Activated CD4-positive, alpha-beta memory T cell treated with anti-CD3 and anti-CD28 coated beads for 36 hours (primary cell): ENCODE measurements at regions not wholly inside any gene's neighbourhood (a gene's known extent, or its start where the extent isn't known, plus 50 kb on each side); places are given as distances from the start of the nearest gene placed in this dataset.

Source experiments
- CTCF ChIA-PET: fragments of 350-600 bp; sonication (Branson Sonifier 250); formaldehyde crosslinking; loops from one replicate; lab custom pipeline; 2021; ENCODE audit warnings: antibody characterized with exemption, inconsistent platforms; lab: Charles Lee
- POLR2A ChIA-PET: fragments of 350-600 bp; sonication (Branson Sonifier 250); formaldehyde crosslinking; loops from one replicate; lab custom pipeline; 2021; ENCODE audit warnings: antibody characterized with exemption; lab: Charles Lee
- DNase-seq: peaks from one replicate; pipeline ENCODE4 v3.0.0-alpha.2; 2020
- H3K27ac Mint-ChIP-seq: one replicate; pipeline ENCODE4 v1.8.0; 2021; ENCODE audit warnings: mixed read lengths
- H3K27me3 Mint-ChIP-seq: one replicate; pipeline ENCODE4 v1.8.0; 2021; ENCODE audit warnings: mixed read lengths
- H3K36me3 Mint-ChIP-seq: one replicate; pipeline ENCODE4 v1.8.0; 2021; ENCODE audit warnings: mixed read lengths
- H3K4me1 Mint-ChIP-seq: one replicate; pipeline ENCODE4 v1.8.0; 2021; ENCODE audit warnings: low read depth, mixed read lengths
- H3K4me3 Mint-ChIP-seq: one replicate; pipeline ENCODE4 v1.8.0; 2021; ENCODE audit warnings: mild to moderate bottlenecking, mixed read lengths
- H3K9me3 Mint-ChIP-seq: one replicate; pipeline ENCODE4 v1.8.0; 2021; ENCODE audit warnings: mixed read lengths
- intact Hi-C: fragments of 100-400 bp; cut with micrococcal nuclease; formaldehyde crosslinking; loops from one replicate; pipeline ENCODE4 v1.15.1; 2023

DNA sequence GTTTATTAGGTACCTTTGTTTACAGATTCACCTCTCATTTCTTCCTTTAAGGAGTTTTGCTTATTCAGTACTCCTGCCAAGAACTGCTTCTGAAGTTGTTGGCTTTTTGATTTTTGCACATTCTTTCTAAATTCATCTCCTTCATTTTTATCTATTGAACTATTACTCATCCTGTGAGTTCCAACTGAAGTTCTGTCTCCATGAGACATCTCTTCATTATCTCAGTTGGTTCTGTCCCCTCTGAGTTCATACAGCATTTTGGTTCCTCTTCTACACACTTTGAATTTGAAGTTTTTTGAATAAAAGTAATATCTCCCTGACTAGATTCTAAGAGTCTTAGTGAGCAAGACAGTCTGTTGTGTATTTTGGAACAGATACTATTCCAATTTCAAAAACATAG is 299.7 kb downstream of the OTOL1 start:
- H3K36me3 Mint-ChIP-seq, result no peaks in the 10 kb centered on the region
- ChIA-PET POLR2A (no interaction called here), CTCF (no interaction called here)
- H3K4me3 Mint-ChIP-seq, result no peak overlapping the region
- intact Hi-C loops, result no loop called here
- H3K4me1 Mint-ChIP-seq, result no peaks in the 10 kb centered on the region
- no peaks in the 10 kb centered on the region for H3K27me3 Mint-ChIP-seq
- no peak for DNase-seq
- H3K9me3 Mint-ChIP-seq, result peaks cover 9% of the 10 kb centered on the region
- H3K27ac Mint-ChIP-seq, result no peak overlapping the region

DNA sequence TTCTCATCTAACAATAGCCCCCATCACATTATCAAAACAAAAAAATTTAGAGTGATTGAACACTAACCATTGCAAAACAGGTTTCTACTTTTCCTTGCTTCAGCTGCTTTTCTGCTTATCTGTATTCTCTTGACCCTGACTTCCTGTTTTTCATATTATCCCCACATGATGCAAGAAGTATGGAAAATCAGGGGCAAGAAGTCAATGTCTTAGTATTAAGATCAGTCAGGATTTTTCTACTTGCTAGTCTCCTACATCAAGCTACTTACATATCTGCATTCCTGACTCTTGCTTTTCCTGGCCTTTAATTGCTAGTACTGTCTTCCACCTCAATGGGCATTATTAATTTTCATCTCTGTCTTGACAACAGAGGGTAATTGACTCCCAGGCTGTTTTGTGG is 300.2 kb downstream of the OTOL1 start:
- no peak overlapping the region for H3K27ac Mint-ChIP-seq
- H3K36me3 Mint-ChIP-seq, result no peaks in the 10 kb centered on the region
- POLR2A ChIA-PET, result no interaction called here
- peaks cover 9% of the 10 kb centered on the region for H3K9me3 Mint-ChIP-seq
- no peak for DNase-seq
- intact Hi-C loops, result no loop called here
- no peaks in the 10 kb centered on the region for H3K27me3 Mint-ChIP-seq
- CTCF ChIA-PET, result no interaction called here
- H3K4me3 Mint-ChIP-seq, result no peak overlapping the region
- H3K4me1 Mint-ChIP-seq, result no peaks in the 10 kb centered on the region

DNA sequence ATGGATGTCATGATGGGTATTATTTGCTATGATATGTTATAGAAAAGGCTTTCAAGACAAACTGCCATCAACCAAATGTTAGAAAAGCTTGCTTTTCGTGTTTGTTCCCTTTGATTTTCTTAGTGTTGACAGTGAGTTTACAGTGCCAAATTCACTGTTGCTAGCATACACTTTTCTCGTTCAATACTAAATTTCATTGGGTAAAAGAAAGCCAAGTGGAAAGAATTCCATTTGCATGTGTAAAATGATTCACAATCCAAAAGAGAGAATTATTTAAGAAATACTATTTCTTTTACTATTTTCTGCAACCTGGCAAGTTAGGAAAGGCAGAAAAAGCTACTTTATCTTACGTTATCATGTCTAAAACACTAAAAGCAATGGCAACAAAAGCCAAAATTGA is 301.4 kb downstream of the OTOL1 start:
- H3K9me3 Mint-ChIP-seq, result peaks cover 9% of the 10 kb centered on the region
- POLR2A ChIA-PET, result no interaction called here
- intact Hi-C loops, result no loop called here

DNA sequence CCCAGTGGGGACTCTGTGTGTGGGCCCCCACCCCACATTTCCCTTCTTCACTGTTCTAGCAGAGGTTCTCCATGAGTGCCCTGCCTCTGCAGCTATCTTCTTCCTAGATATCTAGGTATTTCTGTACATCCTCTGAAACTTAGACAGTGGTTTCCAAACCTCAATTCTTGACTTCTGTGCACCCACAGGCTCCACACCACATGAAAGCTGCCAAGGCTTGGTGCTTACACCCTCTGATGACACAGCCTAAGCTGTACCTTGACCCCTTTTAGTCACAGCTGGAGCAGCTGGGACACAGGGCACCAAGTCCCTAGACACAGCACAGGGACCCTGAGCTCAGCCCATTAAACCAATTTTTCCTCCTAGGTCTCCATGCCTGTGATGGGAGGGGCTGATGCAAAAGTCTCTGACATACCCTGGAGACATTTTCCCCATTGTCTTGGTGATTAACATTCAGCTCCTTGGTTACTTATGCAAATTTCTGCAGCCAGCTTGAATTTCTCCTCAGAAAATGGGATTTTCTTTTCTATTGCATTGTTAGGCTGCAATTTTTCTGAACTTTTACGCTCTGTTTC is 304.5 kb downstream of the OTOL1 start:
- no peak overlapping the region for H3K27ac Mint-ChIP-seq
- H3K4me3 Mint-ChIP-seq, result no peak overlapping the region
- intact Hi-C loops, result no loop called here
- H3K4me1 Mint-ChIP-seq, result no peaks in the 10 kb centered on the region
- ChIA-PET CTCF (no interaction called here), POLR2A (no interaction called here)
- H3K36me3 Mint-ChIP-seq, result no peaks in the 10 kb centered on the region
- no peak for DNase-seq
- no peaks in the 10 kb centered on the region for H3K27me3 Mint-ChIP-seq
- peaks cover 9% of the 10 kb centered on the region for H3K9me3 Mint-ChIP-seq

More for the DNA sequence above, 301.4 kb downstream of the OTOL1 start:
- Mint-ChIP-seq H3K36me3 (no peaks in the 10 kb centered on the region), H3K4me3 (no peak overlapping the region), H3K27me3 (no peaks in the 10 kb centered on the region), H3K4me1 (no peaks in the 10 kb centered on the region), H3K27ac (no peak overlapping the region)
- CTCF ChIA-PET, result no interaction called here
- no peak for DNase-seq

DNA sequence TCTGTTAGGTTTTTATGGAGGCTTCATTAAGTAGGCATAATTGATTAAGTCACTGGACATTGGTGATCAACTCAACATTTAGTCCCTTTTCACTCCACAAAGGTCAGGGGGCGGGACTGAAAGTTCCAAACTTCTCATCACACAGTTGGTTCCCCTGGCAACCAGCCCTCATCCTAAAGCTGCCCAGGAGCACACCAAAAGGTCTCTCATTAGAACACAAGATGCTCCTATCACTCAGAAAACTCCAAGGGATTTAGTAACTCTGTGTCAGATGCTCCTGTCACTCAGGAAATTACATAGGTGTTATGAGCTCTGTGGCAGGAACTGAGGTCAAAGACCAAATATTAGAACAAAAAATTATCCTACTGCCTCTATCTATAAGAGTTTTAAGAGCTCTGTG is 321.5 kb downstream of the OTOL1 start:
- H3K9me3 Mint-ChIP-seq, result no peaks in the 10 kb centered on the region
- POLR2A ChIA-PET, result no interaction called here
- H3K4me1 Mint-ChIP-seq, result no peaks in the 10 kb centered on the region
- no peaks in the 10 kb centered on the region for H3K27me3 Mint-ChIP-seq
- CTCF ChIA-PET, result interaction anchor here (0.6 kb wide), 1 partner anchor 9 kb away, joined by 3 read pairs; no protein-coding TSS in a partner anchor
- intact Hi-C loops, result no loop called here
- H3K4me3 Mint-ChIP-seq, result no peak overlapping the region
- no peak overlapping the region for H3K27ac Mint-ChIP-seq
- H3K36me3 Mint-ChIP-seq, result no peaks in the 10 kb centered on the region
- no peak for DNase-seq

DNA sequence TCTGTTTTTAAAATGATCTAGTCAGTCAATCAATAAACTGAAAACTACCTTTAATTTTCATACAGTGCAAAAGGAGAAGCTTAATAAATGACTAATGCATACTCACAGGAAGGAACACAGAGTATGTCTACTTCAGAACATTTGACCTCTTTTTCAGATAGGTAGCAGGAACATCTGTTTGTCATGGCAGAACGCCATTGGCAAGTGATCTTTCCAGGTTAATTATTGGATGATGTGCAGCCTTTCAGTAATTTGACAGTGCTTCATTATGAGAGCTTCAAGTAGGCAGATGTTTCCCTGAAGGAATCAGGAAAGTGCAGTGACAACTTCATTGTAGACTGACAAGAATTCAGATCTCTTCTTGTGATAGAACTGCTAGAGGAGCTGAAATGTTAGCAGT is 325.0 kb downstream of the OTOL1 start:
- CTCF ChIA-PET, result no interaction called here
- intact Hi-C loops, result no loop called here
- H3K9me3 Mint-ChIP-seq, result no peaks in the 10 kb centered on the region
- DNase-seq, result no peak
- POLR2A ChIA-PET, result no interaction called here
- no peak overlapping the region for H3K27ac Mint-ChIP-seq
- no peaks in the 10 kb centered on the region for H3K4me1 Mint-ChIP-seq
- H3K36me3 Mint-ChIP-seq, result no peaks in the 10 kb centered on the region
- H3K4me3 Mint-ChIP-seq, result no peak overlapping the region
- no peaks in the 10 kb centered on the region for H3K27me3 Mint-ChIP-seq

DNA sequence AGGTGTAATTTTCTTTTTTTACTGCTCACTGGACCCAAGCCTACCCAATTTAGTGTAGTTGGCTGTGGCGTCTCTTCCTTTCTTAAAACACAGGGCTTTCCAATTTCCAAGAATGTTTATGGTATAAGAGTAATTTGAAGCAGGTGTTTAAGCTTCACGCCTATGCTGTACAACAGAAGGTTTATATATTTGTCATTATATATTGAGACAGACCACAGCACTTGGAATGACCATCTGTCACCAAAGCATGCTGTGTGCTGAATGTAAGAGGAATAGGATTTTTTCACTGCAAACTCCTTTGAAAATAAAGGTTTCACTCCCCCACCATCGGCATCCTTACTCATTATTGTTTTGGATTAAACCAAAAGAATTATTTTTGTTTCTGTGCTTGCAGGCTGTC is 325.7 kb downstream of the OTOL1 start:
- Mint-ChIP-seq H3K9me3 (no peaks in the 10 kb centered on the region), H3K4me1 (no peaks in the 10 kb centered on the region), H3K27ac (no peak overlapping the region), H3K4me3 (no peak overlapping the region), H3K27me3 (no peaks in the 10 kb centered on the region), H3K36me3 (no peaks in the 10 kb centered on the region)
- no peak for DNase-seq
- ChIA-PET CTCF (no interaction called here), POLR2A (no interaction called here)
- intact Hi-C loops, result no loop called here

DNA sequence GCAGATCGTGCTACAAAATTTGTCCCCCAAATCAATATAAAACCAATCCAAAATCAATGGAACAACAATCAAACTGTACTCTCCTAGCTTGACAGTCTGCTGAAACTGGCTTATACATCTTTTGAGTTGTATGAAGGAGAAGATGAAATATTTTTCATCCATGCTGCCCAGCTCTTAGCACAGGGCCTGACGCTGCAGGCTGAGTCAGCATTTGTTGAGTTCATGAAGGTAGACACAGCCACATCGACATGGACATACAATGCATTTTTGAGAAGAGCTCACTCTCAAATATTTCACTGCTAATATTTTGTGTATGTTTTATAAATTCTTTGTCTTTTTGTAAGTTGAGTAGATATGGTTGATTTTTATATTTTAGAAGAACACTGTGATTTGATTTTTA is 327.3 kb downstream of the OTOL1 start:
- ChIA-PET CTCF (no interaction called here), POLR2A (no interaction called here)
- no peaks in the 10 kb centered on the region for H3K9me3 Mint-ChIP-seq
- no peak overlapping the region for H3K27ac Mint-ChIP-seq
- H3K4me3 Mint-ChIP-seq, result no peak overlapping the region
- intact Hi-C loops, result no loop called here
- no peak for DNase-seq
- no peaks in the 10 kb centered on the region for H3K27me3 Mint-ChIP-seq
- no peaks in the 10 kb centered on the region for H3K36me3 Mint-ChIP-seq
- H3K4me1 Mint-ChIP-seq, result no peaks in the 10 kb centered on the region

DNA sequence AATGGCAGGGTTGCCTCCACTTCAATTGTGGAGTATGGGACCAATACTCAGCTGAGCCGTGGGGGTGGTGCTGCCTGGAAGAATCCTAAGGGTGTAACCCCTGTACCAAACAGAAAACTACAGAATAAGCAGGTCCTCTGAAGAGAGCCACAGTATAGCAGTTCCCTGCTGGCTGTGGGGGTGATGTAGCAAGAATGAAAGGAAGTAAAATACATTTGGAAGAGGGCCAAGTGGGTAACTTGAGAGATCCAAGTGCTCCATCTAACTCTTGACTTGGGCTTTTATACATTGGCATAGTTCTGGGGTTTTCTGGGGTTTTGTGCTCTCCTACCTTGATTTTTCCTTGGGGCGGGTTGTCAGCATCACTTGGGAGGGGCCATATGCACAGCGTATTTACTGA is 341.4 kb downstream of the OTOL1 start:
- ChIA-PET CTCF (no interaction called here), POLR2A (no interaction called here)
- Mint-ChIP-seq H3K4me3 (no peak overlapping the region), H3K4me1 (no peaks in the 10 kb centered on the region), H3K9me3 (peaks cover 4% of the 10 kb centered on the region), H3K27ac (no peak overlapping the region), H3K27me3 (no peaks in the 10 kb centered on the region), H3K36me3 (no peaks in the 10 kb centered on the region)
- DNase-seq, result no peak
- intact Hi-C loops, result no loop called here

DNA sequence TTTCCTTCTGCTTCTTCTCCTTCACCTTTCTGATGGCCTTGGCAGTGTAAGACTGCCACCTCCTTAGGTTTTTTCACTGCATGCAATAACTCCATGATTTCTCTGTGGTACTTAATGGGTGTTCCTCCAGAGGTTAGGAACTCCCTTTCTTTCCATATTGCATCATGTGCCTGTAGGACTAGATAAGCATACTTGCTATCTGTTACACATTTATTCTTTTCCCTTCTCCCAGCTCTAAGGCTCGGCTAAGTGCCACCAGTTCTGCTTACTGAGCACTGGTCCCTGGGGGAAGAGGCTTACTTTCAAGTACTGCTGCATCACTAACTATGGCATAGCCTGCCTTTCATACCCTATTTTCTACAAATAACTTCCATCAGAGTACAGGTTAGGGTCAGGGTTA is 351.8 kb downstream of the OTOL1 start:
- CTCF ChIA-PET, result no interaction called here
- Mint-ChIP-seq H3K36me3 (no peaks in the 10 kb centered on the region), H3K9me3 (no peaks in the 10 kb centered on the region), H3K4me3 (no peak overlapping the region), H3K4me1 (no peaks in the 10 kb centered on the region), H3K27me3 (no peaks in the 10 kb centered on the region), H3K27ac (no peak overlapping the region)
- DNase-seq, result no peak
- POLR2A ChIA-PET, result no interaction called here
- intact Hi-C loops, result no loop called here

DNA sequence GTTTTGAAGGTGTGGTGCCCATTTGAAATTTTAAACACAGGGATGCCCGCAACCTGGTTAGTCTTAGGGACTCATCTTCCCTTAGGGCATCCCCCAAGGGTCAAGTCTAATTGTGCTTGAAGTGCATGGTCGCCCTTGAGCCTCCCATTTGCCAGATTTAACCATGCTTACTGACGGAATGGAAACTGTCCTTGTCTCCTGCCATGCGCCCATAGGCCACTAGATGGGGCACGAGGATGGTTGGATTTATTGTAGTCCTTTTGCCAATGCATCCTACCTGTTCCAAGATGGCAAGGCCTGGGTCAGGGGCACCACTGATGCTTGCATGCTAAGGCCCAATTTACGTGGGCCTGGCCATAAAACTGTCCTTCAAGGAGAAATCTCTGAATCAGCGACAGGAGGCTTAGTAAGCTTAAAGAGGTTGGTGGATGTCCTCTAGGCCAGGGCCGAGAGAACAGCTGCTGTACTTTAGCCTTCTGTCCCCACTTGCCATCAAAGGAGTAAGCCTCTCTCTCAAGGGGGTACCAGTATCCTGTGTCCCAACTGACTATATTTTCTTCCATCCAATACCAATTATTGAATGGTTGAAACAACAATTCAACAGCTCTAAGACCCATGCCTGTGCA is 355.4 kb downstream of the OTOL1 start:
- no peaks in the 10 kb centered on the region for H3K27me3 Mint-ChIP-seq
- CTCF ChIA-PET, result no interaction called here
- H3K9me3 Mint-ChIP-seq, result peaks cover 2% of the 10 kb centered on the region
- H3K27ac Mint-ChIP-seq, result no peak overlapping the region
- intact Hi-C loops, result no loop called here
- no peak overlapping the region for H3K4me3 Mint-ChIP-seq
- POLR2A ChIA-PET, result no interaction called here
- DNase-seq, result peak; percentile 48
- H3K4me1 Mint-ChIP-seq, result no peaks in the 10 kb centered on the region
- H3K36me3 Mint-ChIP-seq, result no peaks in the 10 kb centered on the region

DNA sequence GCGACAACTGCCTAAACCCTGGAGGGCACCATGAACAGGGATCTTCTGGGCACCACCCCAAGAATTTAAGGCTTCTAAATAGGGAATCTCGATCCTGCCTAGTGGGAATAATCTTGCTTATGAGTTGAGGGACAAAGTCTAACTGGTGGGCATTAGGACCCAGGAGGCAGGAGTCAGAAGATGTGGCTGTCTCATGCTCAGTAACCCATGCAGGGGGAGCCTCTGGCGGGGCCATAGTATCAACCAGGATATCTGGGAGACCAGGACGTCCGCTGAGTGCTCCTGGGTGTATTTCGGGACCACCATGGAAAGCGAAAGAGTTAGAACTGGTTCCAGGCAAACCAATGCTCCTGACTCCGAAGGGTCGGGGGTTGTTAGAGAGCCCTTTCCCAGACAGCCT is 356.1 kb downstream of the OTOL1 start:
- CTCF ChIA-PET, result no interaction called here
- H3K27ac Mint-ChIP-seq, result no peak overlapping the region
- intact Hi-C loops, result no loop called here
- H3K36me3 Mint-ChIP-seq, result no peaks in the 10 kb centered on the region
- peaks cover 2% of the 10 kb centered on the region for H3K9me3 Mint-ChIP-seq
- POLR2A ChIA-PET, result no interaction called here
- no peaks in the 10 kb centered on the region for H3K4me1 Mint-ChIP-seq
- no peaks in the 10 kb centered on the region for H3K27me3 Mint-ChIP-seq
- DNase-seq, result no peak
- no peak overlapping the region for H3K4me3 Mint-ChIP-seq

DNA sequence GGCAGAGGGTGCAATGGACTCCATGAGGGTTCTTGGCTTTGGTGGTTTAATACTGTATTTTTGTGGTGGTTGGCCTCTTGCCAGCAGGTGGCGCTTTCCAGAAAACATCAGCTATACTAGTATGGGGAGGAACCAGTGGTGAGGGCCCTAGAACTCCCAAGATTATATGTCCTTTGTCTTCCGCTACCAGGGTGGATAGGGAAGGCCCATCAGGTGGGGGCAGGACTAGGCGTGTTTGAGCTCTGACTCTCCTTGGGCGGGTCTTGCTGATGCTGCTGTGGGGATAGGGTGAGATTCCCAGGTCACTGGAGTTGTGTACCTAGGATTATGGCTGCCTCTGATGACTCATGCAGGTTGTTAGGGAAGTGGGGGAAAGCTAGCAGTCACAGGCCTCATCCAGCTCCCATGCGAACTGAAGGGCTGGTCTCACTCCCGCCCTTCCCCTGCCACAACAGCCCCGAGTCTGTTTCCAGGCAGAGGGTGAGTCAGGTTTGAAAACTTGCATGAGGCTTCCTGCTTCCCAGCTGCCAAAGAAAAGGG is 357.7 kb downstream of the OTOL1 start:
- Mint-ChIP-seq H3K4me3 (no peak overlapping the region), H3K27me3 (no peaks in the 10 kb centered on the region), H3K4me1 (no peaks in the 10 kb centered on the region), H3K36me3 (no peaks in the 10 kb centered on the region), H3K27ac (no peak overlapping the region), H3K9me3 (peaks cover 2% of the 10 kb centered on the region)
- POLR2A ChIA-PET, result no interaction called here
- CTCF ChIA-PET, result no interaction called here
- intact Hi-C loops, result no loop called here
- DNase-seq, result peak; percentile 13
